ENCODE measurements at regions not wholly inside any gene's neighbourhood (a gene's known extent, or its start where the extent isn't known, plus 50 kb on each side); places are given as distances from the start of the nearest gene placed in this dataset.

DNA sequence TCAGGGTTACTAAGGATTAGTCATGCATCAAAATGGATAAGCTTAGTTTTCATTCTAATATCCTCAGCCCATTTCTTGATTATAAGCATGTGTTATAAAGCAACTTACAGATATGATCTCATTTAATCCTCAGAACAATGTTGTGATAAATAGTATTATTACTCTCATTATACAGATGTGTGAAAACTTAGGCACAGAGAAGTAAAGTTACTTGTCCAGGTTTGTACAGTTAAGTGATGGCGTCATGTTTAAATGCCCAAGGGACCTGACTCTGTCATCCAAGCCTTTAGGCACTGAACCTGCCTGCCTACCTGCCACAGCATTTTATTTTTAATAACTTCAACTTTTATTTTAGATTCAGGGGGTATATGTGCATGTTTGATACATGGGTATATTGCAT is 472.9 kb upstream of the SEMA6D start:
- TF ChIP-seq CHD1 (IDR thresholded peaks at IDR 0.05; ENCODE audit: low read depth, low read length) (no peak), FOS (IDR thresholded peaks at IDR 0.05; ENCODE audit: low read depth, low read length) (no peak), POLR2A (IDR thresholded peaks at IDR 0.05; ENCODE audit: low read depth, low read length) (no peak), RAD21 (IDR thresholded peaks at IDR 0.05; ENCODE audit: low read length) (no peak), MAFK (IDR thresholded peaks at IDR 0.05; ENCODE audit: low read depth, low read length) (no peak), CEBPB (IDR thresholded peaks at IDR 0.05; ENCODE audit: low read depth, low read length) (no peak), RCOR1 (IDR thresholded peaks at IDR 0.05; ENCODE audit: insufficient replicate concordance, low read length) (no peak), SMC3 (IDR thresholded peaks at IDR 0.05; ENCODE audit: low read depth, low read length) (no peak), RFX5 (IDR thresholded peaks at IDR 0.05; ENCODE audit: low read depth, low read length) (no peak)
- TF ChIP-seq, protein P1, sequence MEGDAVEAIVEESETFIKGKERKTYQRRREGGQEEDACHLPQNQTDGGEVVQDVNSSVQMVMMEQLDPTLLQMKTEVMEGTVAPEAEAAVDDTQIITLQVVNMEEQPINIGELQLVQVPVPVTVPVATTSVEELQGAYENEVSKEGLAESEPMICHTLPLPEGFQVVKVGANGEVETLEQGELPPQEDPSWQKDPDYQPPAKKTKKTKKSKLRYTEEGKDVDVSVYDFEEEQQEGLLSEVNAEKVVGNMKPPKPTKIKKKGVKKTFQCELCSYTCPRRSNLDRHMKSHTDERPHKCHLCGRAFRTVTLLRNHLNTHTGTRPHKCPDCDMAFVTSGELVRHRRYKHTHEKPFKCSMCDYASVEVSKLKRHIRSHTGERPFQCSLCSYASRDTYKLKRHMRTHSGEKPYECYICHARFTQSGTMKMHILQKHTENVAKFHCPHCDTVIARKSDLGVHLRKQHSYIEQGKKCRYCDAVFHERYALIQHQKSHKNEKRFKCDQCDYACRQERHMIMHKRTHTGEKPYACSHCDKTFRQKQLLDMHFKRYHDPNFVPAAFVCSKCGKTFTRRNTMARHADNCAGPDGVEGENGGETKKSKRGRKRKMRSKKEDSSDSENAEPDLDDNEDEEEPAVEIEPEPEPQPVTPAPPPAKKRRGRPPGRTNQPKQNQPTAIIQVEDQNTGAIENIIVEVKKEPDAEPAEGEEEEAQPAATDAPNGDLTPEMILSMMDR (conservative IDR thresholded peaks at IDR 0.05; ENCODE audit: low read depth, low read length), result no peak
- TF ChIP-seq, protein P2, sequence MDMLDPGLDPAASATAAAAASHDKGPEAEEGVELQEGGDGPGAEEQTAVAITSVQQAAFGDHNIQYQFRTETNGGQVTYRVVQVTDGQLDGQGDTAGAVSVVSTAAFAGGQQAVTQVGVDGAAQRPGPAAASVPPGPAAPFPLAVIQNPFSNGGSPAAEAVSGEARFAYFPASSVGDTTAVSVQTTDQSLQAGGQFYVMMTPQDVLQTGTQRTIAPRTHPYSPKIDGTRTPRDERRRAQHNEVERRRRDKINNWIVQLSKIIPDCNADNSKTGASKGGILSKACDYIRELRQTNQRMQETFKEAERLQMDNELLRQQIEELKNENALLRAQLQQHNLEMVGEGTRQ (IDR thresholded peaks at IDR 0.05; ENCODE audit: low read depth, low read length), result no peak

Measured in IMR-90 (cell line).